GM23338 (cell line): ENCODE measurements at regions not wholly inside any gene's neighbourhood (a gene's known extent, or its start where the extent isn't known, plus 50 kb on each side); places are given as distances from the start of the nearest gene placed in this dataset.

ENCODE experiments used
- ATAC-seq: fragments of 200-7000 bp; cut with Tn5 transposase; 3 replicates; pipeline ENCODE4 v1.9.1; 2020
- DNase-seq: peaks from one replicate; pipeline ENCODE4 v3.0.0-alpha.2; 2015; ENCODE audit warnings: low spot score
- H2AFZ ChIP-seq: fragments of 200-600 bp; sonication (generic); 2 replicates; pipeline ENCODE4 v1.8.0; 2016; ENCODE audit warnings: antibody characterized with exemption, mild to moderate bottlenecking, moderate library complexity
- H3F3A ChIP-seq: fragments of 200-600 bp; sonication (generic); replicated peaks from 2 replicates; pipeline ENCODE4 v1.8.0; 2017; ENCODE audit warnings: antibody characterized with exemption, mixed run types, low read depth
- H3K27ac ChIP-seq: fragments of 200-600 bp; sonication (generic); 2 replicates; pipeline ENCODE4 v1.6.1; 2016; ENCODE audit warnings: low read depth
- H3K27me3 ChIP-seq: fragments of 200-600 bp; sonication (generic); 2 replicates; pipeline ENCODE4 v1.8.0; 2016; ENCODE audit warnings: mild to moderate bottlenecking, mixed run types, moderate library complexity; ENCODE audit not compliant: insufficient read depth
- H3K36me3 ChIP-seq: fragments of 200-600 bp; sonication (generic); 2 replicates; pipeline ENCODE4 v1.8.0; 2016; ENCODE audit warnings: mild to moderate bottlenecking; ENCODE audit not compliant: insufficient read depth
- H3K4me1 ChIP-seq: fragments of 200-600 bp; sonication (generic); 2 replicates; pipeline ENCODE4 v1.8.0; 2016; ENCODE audit warnings: mild to moderate bottlenecking, moderate library complexity; ENCODE audit not compliant: insufficient read depth
- H3K4me2 ChIP-seq: fragments of 200-600 bp; sonication (generic); 2 replicates; pipeline ENCODE4 v1.7.1; 2017; ENCODE audit warnings: mixed run types
- H3K4me3 ChIP-seq: fragments of 200-600 bp; sonication (generic); 2 replicates; pipeline ENCODE4 v1.6.1; 2016; ENCODE audit warnings: mixed run types
- H3K79me2 ChIP-seq: fragments of 200-600 bp; sonication (generic); replicated peaks from 2 replicates; pipeline ENCODE4 v1.8.0; 2017; ENCODE audit warnings: mild to moderate bottlenecking; ENCODE audit not compliant: insufficient read depth
- H3K9me2 ChIP-seq: fragments of 200-600 bp; sonication (generic); 2 replicates; pipeline ENCODE4 v1.8.0; 2017; ENCODE audit not compliant: insufficient read depth
- H4K20me1 ChIP-seq: fragments of 200-600 bp; sonication (generic); replicated peaks from 2 replicates; pipeline ENCODE4 v1.8.0; 2017; ENCODE audit warnings: mild to moderate bottlenecking; ENCODE audit not compliant: insufficient read depth
- H3K27ac Mint-ChIP-seq: 2 replicates; pipeline ENCODE4 v1.8.0; 2020; ENCODE audit warnings: inconsistent platforms, mild to moderate bottlenecking, moderate library complexity, mixed read lengths
- H3K27me3 Mint-ChIP-seq: 3 replicates; pipeline ENCODE4 v1.8.0; 2022; ENCODE audit warnings: low read depth, mild to moderate bottlenecking, moderate library complexity, mixed read lengths, inconsistent platforms; ENCODE audit not compliant: insufficient read depth, poor library complexity
- H3K36me3 Mint-ChIP-seq: 3 replicates; pipeline ENCODE4 v1.8.0; 2021; ENCODE audit warnings: low read depth, mild to moderate bottlenecking, inconsistent platforms, moderate library complexity, mixed read lengths
- H3K4me1 Mint-ChIP-seq: 3 replicates; pipeline ENCODE4 v1.8.0; 2020; ENCODE audit warnings: mild to moderate bottlenecking, inconsistent platforms, mixed read lengths
- H3K4me3 Mint-ChIP-seq: 3 replicates; pipeline ENCODE4 v1.8.0; 2021; ENCODE audit warnings: moderate library complexity, mild to moderate bottlenecking, inconsistent platforms, mixed read lengths
- H3K9me3 Mint-ChIP-seq: 3 replicates; pipeline ENCODE4 v1.8.0; 2020; ENCODE audit warnings: moderate library complexity, mild to moderate bottlenecking, inconsistent platforms, mixed read lengths
- CREB1 ChIP-seq: fragments of 250-450 bp; sonication (Bioruptor Pico); IDR thresholded peaks from 2 replicates; pipeline ENCODE4 v1.5.0; 2020; ENCODE audit warnings: low read depth, mild to moderate bottlenecking, moderate library complexity
- CTCF ChIP-seq, 2 experiments: fragments of 200-600 bp in 1 of 2; sonication (generic) in 1 of 2; conservative IDR thresholded peaks; 2 replicates each; pipeline versions ENCODE4 v1.5.1 to v1.6.1; 2016 to 2017; ENCODE audit warnings: antibody characterized with exemption in 2 of 2, low read depth in 2 of 2, mild to moderate bottlenecking in 2 of 2, moderate library complexity in 1 of 2
- EZH2 ChIP-seq: fragments of 200-600 bp; sonication (generic); IDR thresholded peaks from one replicate; pipeline ENCODE4 v1.8.0; 2017; ENCODE audit warnings: antibody characterized with exemption, mild to moderate bottlenecking, low read depth; ENCODE audit not compliant: unreplicated experiment
- EZH2phosphoT487 ChIP-seq: fragments of 200-600 bp; sonication (generic); IDR thresholded peaks from one replicate; pipeline ENCODE4 v1.8.1; 2018; ENCODE audit warnings: antibody characterized with exemption; ENCODE audit not compliant: unreplicated experiment
- JUNB ChIP-seq: IDR thresholded peaks from one replicate; pipeline ENCODE4 v1.6.1; 2016; ENCODE audit warnings: antibody characterized with exemption; ENCODE audit not compliant: unreplicated experiment
- REST ChIP-seq: IDR thresholded peaks from one replicate; pipeline ENCODE4 v1.6.1; 2018; ENCODE audit warnings: antibody characterized with exemption; ENCODE audit not compliant: unreplicated experiment
- STAT1 ChIP-seq: IDR thresholded peaks from one replicate; pipeline ENCODE4 v1.6.1; 2016; ENCODE audit warnings: antibody characterized with exemption; ENCODE audit not compliant: unreplicated experiment
- ZNF331 ChIP-seq: fragments of 250-450 bp; sonication (Bioruptor Pico); IDR thresholded peaks from 2 replicates; pipeline ENCODE4 v1.5.0; 2020; ENCODE audit warnings: low read depth, mild to moderate bottlenecking, moderate library complexity

GRCh38 chr1:14071581-14071980 lies 371.6 kb downstream of the PRDM2 start (continued):
- TF ChIP-seq REST (no peak), EZH2phosphoT487 (no peak), STAT1 (no peak), EZH2 (no peak), JUNB (no peak)

GRCh38 chr1:14080653-14081052 lies 380.7 kb downstream of the PRDM2 start:
- Histone ChIP-seq H3K36me3 (no peaks in the 10 kb centered on the region; the same call in 1 of the 2 replicates), H3K4me2 (no peak overlapping the region), H3K27ac (no peak overlapping the region), H3K27me3 (no peaks in the 10 kb centered on the region), H3K79me2 (no peaks in the 10 kb centered on the region), H3K9me2 (peaks cover 6% of the 10 kb centered on the region; the same call in 1 of the 2 replicates), H3F3A (no peaks in the 10 kb centered on the region), H3K4me1 (peaks cover 5% of the 10 kb centered on the region; the same call in 1 of the 2 replicates), H4K20me1 (no peaks in the 10 kb centered on the region), H3K4me3 (no peak overlapping the region), H2AFZ (no peak overlapping the region)
- no peak overlapping the region for H3K27ac Mint-ChIP-seq
- peaks cover 14% of the 10 kb centered on the region; the same call in 2 of the 3 replicates for H3K4me1 Mint-ChIP-seq
- no peaks in the 10 kb centered on the region for H3K36me3 Mint-ChIP-seq
- no peak for DNase-seq
- TF ChIP-seq REST (no peak), CTCF (conservative IDR thresholded peaks at IDR 0.05; ENCODE audit: low read depth in 2 of 2) (no peak), CREB1 (CRISPR knock-in tag) (no peak), ZNF331 (CRISPR knock-in tag) (no peak), EZH2phosphoT487 (no peak), EZH2 (no peak)
- no peak overlapping the region for H3K4me3 Mint-ChIP-seq
- ATAC-seq, result no peak
- no peaks in the 10 kb centered on the region for H3K27me3 Mint-ChIP-seq
- peaks cover 4% of the 10 kb centered on the region; the same call in 1 of the 3 replicates for H3K9me3 Mint-ChIP-seq
